Neutrophil (primary cell): ENCODE measurements at regions not wholly inside any gene's neighbourhood (a gene's known extent, or its start where the extent isn't known, plus 50 kb on each side); places are given as distances from the start of the nearest gene placed in this dataset.

Source experiments
- H3K27ac ChIP-seq: fragments of 200-600 bp; sonication (generic); 2 replicates; pipeline ENCODE4 v1.5.1; 2016; ENCODE audit warnings: mild to moderate bottlenecking, moderate library complexity
- H3K27me3 ChIP-seq: fragments of 200-600 bp; sonication (generic); 2 replicates; pipeline ENCODE4 v1.6.0; 2016; ENCODE audit warnings: mild to moderate bottlenecking
- H3K36me3 ChIP-seq: fragments of 200-600 bp; sonication (generic); 2 replicates; pipeline ENCODE4 v1.5.1; 2017
- H3K4me1 ChIP-seq, 2 experiments: fragments of 200-600 bp in 1 of 2; sonication (generic) in 1 of 2; 1 replicate in 1 of 2; 2 replicates in 1 of 2; pipeline versions ENCODE4 v1.5.1 to v1.6.1; 2013 to 2016; ENCODE audit warnings: low read depth in 1 of 2, low read length in 1 of 2, mild to moderate bottlenecking in 1 of 2, moderate library complexity in 1 of 2; ENCODE audit not compliant: control insufficient read depth in 1 of 2, insufficient read depth in 1 of 2
- H3K4me3 ChIP-seq, 2 experiments: fragments of 200-600 bp in 1 of 2; sonication (generic) in 1 of 2; 1 replicate in 1 of 2; 2 replicates in 1 of 2; pipeline ENCODE4 v1.5.1; 2013 to 2016; ENCODE audit warnings: low read depth in 1 of 2, low read length in 1 of 2, mild to moderate bottlenecking in 1 of 2, moderate library complexity in 1 of 2
- H3K9me3 ChIP-seq: fragments of 200-600 bp; sonication (generic); 2 replicates; pipeline ENCODE4 v1.5.1; 2016
- CTCF ChIP-seq: fragments of 200-600 bp; sonication (generic); IDR thresholded peaks from 2 replicates; pipeline ENCODE4 v1.5.1; 2016; ENCODE audit warnings: antibody characterized with exemption

- no peak overlapping the region for H3K27ac ChIP-seq
- no peaks in the 10 kb centered on the region for H3K27me3 ChIP-seq
- H3K36me3 ChIP-seq: no peaks in the 10 kb centered on the region
- H3K4me3 ChIP-seq: no peak overlapping the region
- H3K4me1 ChIP-seq: peaks cover under 1% of the 10 kb centered on the region in 2 experiments
- H3K9me3 ChIP-seq: no peaks in the 10 kb centered on the region
- no peak for TF ChIP-seq CTCF
Observed at GRCh38 chr1:59077466-59078069, 219.3 kb upstream of the FGGY start.

GRCh38 chr1:59078070-59078800 lies 218.7 kb upstream of the FGGY start:
- H3K4me1 ChIP-seq: no peaks in the 10 kb centered on the region
- no peak overlapping the region for H3K4me3 ChIP-seq
- no peak overlapping the region for H3K27ac ChIP-seq
- H3K27me3 ChIP-seq: no peaks in the 10 kb centered on the region
- TF ChIP-seq CTCF: no peak
- no peaks in the 10 kb centered on the region for H3K9me3 ChIP-seq
- H3K36me3 ChIP-seq: no peaks in the 10 kb centered on the region

GRCh38 chr1:59078866-59079265 lies 218.0 kb upstream of the FGGY start:
- H3K27me3 ChIP-seq: no peaks in the 10 kb centered on the region
- TF ChIP-seq CTCF: no peak
- no peaks in the 10 kb centered on the region for H3K36me3 ChIP-seq
- H3K9me3 ChIP-seq: no peaks in the 10 kb centered on the region
- H3K27ac ChIP-seq: no peak overlapping the region
- H3K4me3 ChIP-seq: no peak overlapping the region
- no peaks in the 10 kb centered on the region for H3K4me1 ChIP-seq

GRCh38 chr1:59079434-59080140 lies 217.3 kb upstream of the FGGY start:
- Histone ChIP-seq H3K4me3 (no peak overlapping the region), H3K4me1 (no peaks in the 10 kb centered on the region), H3K9me3 (no peaks in the 10 kb centered on the region), H3K36me3 (no peaks in the 10 kb centered on the region), H3K27ac (no peak overlapping the region), H3K27me3 (no peaks in the 10 kb centered on the region)
- TF ChIP-seq CTCF: no peak

GRCh38 chr1:59081181-59081580 lies 215.7 kb upstream of the FGGY start:
- H3K4me1 ChIP-seq: no peaks in the 10 kb centered on the region

More at GRCh38 chr1:59081181-59081580, 215.7 kb upstream of the FGGY start:
- no peaks in the 10 kb centered on the region for H3K27me3 ChIP-seq
- no peak for TF ChIP-seq CTCF
- no peak overlapping the region for H3K4me3 ChIP-seq
- no peaks in the 10 kb centered on the region for H3K36me3 ChIP-seq
- no peak overlapping the region for H3K27ac ChIP-seq
- H3K9me3 ChIP-seq: no peaks in the 10 kb centered on the region
